DMS153 (cell line): ENCODE measurements at regions not wholly inside any gene's neighbourhood (a gene's known extent, or its start where the extent isn't known, plus 50 kb on each side); places are given as distances from the start of the nearest gene placed in this dataset.
A peak's percentile ranks its signal among the peaks of the same experiment; 100 is the strongest.

Experiments used
- DNase-seq: peaks from one replicate; lab custom pipeline; 2025; lab: John Stamatoyannopoulos, UW

GRCh38 chr2:136468799-136469369, 296.5 kb upstream of the THSD7B start:
- peak; percentile 75 for DNase-seq

GRCh38 chr2:136452528-136452927, 312.8 kb upstream of the THSD7B start:
- no peak for DNase-seq

GRCh38 chr2:136448986-136449780, 316.2 kb upstream of the THSD7B start:
- no peak for DNase-seq

DNA sequence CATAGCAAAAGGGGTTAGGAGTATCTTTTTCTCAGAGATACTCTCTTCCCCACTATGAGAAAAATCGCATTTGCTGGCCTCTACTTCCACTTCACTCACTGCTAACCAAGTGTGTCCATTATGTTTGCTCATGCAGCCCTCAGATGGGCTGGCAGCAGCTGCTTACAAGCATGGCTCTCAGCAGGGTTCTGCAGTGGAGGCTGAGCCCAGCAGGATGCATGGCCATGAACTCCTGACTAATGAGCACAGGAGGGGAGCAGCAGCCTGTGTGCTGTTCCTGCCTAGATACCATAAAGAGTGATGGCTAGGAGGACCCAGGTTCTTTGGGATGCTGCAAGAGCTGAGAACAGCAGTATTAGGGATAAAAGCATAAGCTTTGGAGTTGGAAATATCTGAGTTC, 316.9 kb upstream of the THSD7B start:
- DNase-seq: no peak

DNA sequence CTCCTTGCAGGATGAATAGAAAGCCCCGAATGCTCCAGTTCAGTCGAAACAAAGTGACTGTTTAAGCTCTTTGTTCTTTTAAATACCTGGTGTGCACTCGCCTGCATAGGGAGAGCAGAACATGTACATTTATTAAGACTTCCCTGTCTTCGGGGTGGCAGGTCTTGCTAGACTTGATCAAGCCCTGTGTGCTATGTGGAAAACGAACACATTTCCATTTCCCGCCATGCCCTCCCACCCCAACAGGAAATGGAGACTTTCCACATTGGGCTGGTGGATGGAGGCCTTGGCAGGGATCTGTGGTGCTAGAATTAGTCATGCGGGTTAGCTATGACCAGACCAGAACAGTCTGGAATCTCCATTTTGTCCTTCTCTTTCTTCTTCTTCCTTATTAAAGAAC, 321.0 kb upstream of the THSD7B start:
- DNase-seq: no peak

- no peak for DNase-seq
These were observed 321.7 kb upstream of the THSD7B start for GRCh38 chr2:136443661-136444060.

DNA sequence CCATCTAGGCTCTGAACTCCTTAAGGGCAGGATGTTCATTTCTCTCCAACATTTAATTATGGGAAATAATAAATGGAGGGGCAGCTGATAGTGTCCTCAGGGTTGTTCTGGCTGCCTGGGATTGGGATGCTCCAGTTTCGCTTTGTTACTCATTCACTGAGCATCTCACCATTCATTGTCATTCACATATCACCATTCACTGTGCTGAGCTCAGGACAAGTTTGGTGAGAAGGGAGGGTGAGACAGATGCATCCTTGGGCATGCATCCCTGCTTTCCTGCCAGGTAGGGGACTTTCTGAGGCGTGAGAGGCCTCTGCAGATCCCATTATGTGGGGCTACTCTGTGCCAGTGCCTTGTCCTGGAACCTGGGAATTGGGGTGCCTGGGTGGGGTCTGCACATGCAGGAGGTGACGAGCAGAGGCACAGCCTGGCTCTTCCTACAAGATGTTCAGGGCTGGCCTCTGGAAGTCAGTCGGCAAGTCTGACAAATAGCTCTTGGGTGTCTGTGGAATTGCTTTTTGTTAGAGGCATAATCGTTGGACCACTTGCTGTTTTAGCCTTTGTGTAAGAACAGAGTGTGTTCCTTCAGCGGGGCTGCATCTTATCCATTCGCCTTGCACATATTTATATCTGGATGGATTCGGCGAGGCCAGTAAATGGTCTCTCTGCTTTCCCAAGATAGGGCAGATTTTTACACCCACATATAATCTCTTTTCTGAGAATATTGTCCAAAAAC, 323.2 kb upstream of the THSD7B start:
- no peak for DNase-seq

- DNase-seq: no peak
These were observed 321.2 kb upstream of the CXCR4 start for GRCh38 chr2:136439064-136439676.

DNA sequence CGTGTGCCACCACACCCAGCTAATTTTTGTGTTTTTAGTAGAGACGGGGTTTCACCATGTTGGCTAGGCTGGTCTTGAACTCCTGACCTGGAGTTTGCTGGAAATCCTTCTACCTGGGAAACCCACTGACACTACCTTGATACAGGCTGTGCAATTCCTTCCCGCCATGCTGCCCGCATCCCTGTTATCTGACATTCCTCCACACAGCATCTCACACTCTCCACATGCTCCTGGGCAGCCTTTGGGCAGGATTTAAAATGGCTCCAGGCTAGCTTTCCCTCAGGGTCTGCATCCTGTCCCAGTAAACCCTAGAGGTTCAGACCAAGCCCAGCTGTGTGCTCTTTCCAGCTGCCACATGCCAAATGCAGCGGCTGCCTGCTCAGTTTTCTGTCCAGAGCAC, 319.5 kb upstream of the CXCR4 start:
- DNase-seq: no peak

- no peak for DNase-seq
These were observed 319.0 kb upstream of the CXCR4 start for GRCh38 chr2:136436936-136437335.

GRCh38 chr2:136434251-136434715, 316.3 kb upstream of the CXCR4 start:
- no peak for DNase-seq

DNA sequence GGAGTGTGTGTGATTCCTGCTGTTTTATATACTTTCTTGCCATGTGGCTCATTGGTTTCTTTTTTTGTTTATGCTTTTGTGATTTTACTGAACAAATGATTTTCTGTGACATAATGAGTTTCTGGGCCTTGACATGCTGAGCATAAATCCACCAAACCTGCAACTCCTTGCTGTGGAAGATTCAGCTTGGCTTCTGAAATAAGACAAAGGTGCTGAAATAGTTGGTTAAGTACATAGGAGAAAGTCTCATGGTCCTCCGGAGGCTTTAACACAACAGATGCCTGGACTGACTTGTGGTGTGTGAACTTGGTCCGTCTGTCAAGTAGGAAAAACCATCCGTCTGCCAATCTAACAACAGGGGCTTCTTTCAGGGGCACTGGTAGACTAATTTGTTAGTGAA, 315.3 kb upstream of the CXCR4 start:
- DNase-seq: no peak

GRCh38 chr2:136424112-136424511, 306.2 kb upstream of the CXCR4 start:
- DNase-seq: no peak

- DNase-seq: peak; percentile 67
These were observed 305.6 kb upstream of the CXCR4 start for GRCh38 chr2:136423516-136423996.

GRCh38 chr2:136422512-136422911, 304.6 kb upstream of the CXCR4 start:
- DNase-seq: no peak

- no peak for DNase-seq
These were observed 302.4 kb upstream of the CXCR4 start for GRCh38 chr2:136420346-136420745.

- no peak for DNase-seq
These were observed 294.0 kb upstream of the CXCR4 start for GRCh38 chr2:136411946-136412345.

DNA sequence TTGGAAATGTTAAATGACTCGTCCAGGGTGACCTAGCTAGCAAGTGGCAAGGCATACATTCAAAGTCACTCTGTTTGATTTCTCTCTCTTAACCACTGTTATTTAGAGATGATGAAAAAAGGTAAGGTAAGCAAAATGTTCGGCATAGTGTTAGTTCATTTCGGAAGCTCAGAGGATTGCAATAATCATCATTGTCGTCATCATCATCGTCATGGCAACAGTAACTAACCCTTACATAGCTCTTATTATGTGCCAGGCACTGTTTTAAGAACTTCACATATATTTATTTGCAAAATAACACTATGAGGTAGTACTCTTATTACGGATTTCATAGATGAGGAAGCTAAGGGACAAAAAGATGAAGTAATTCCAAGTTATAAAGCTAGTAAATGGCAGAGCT, 292.7 kb upstream of the CXCR4 start:
- no peak for DNase-seq

DNA sequence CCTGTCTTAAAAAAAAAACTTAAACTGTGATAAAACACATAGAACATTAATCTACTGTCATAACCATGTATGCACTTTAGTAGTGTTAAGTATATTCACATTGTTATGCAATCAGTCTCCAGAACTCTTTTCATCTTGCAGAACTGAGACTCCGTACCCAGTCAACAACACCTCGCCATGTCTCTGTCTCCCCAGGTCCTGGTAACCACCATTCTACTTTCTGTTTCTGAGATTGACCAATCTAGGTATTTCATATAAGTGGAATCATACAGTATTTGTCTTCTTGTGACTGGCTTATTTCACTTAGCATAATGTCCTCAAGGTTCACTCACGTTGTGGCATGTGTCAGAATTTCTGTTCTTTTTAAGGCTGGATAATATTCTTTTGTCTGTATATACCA, 290.8 kb upstream of the CXCR4 start:
- no peak for DNase-seq

DNA sequence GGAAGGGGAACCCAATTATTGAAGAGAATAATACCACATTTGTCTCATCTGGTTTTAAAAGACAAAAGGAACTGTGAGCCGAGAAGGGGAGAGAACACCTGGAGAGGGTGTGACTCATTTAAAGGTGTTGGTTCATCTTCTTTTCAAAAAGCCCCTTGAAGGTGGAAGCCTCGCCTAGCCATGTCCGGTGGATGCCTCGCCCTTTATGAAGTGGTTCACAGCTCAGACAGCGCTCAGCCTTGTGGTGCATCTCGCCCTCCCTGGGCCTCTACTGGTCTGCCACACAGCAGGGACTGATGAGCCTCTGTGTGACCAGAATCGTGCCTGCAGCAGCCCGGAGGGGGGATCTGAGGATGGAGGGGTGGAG, 290.0 kb upstream of the CXCR4 start:
- no peak for DNase-seq

DNA sequence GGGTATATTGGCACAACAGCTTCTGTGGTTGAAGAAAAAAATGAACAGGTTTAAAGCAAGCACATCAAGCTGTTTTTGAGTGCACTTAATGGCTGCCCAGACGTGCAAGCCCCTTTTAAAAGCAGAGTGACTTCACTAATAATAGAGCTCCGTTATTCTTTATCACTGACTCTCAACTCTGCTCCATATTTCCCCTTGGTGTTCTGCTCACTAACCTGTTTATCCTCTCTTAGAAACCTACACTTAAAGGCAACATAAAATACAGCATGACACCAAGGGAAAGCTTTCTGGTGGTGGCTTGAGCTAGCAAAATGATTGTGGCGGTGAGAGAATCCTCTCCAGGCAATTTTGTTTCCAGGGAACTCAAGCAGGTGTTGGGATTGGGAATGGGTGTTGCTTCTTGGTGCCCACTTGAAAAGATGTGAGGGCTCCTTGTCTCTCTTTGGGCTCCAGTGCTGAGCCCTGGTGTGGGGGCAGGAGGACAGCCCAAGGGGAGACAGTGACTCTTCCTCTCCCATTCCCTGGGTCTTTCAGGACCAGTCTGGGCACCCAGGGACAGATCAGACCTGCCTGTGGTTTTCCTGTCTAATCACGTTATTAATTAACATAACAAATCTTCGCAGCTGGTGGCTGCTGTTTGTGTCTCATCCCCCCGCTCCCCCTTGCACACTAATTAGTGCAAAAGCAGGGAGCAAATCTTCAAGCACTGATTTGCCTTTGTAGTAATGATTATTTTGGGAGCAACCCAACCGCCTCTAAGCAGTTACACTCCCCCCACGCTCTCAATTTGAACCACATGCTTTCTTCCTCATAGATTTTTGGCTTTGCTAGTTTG, 289.4 kb upstream of the CXCR4 start:
- DNase-seq: no peak

GRCh38 chr2:136404925-136405324, 287.0 kb upstream of the CXCR4 start:
- no peak for DNase-seq
